Endodermal cell (in vitro differentiated cells): ENCODE measurements at regions not wholly inside any gene's neighbourhood (a gene's known extent, or its start where the extent isn't known, plus 50 kb on each side); places are given as distances from the start of the nearest gene placed in this dataset.

ENCODE experiments used
- DNase-seq: peaks from one replicate; pipeline ENCODE4 v3.0.0-alpha.2; 2017
- H3K27ac ChIP-seq: 2 replicates; pipeline ENCODE4 v1.5.1; 2013; ENCODE audit warnings: mild to moderate bottlenecking, low read depth, low read length, moderate library complexity
- H3K27me3 ChIP-seq: 2 replicates; pipeline ENCODE4 v1.6.1; 2013; ENCODE audit warnings: mild to moderate bottlenecking, low read length, moderate library complexity; ENCODE audit not compliant: insufficient read depth, control insufficient read depth, poor library complexity, severe bottlenecking
- H3K36me3 ChIP-seq: 2 replicates; pipeline ENCODE4 v1.7.0; 2013; ENCODE audit warnings: mild to moderate bottlenecking, low read length, moderate library complexity; ENCODE audit not compliant: control insufficient read depth, insufficient read depth
- H3K4me1 ChIP-seq: one replicate; pipeline ENCODE4 v1.7.0; 2013; ENCODE audit warnings: low read length; ENCODE audit not compliant: control insufficient read depth, insufficient read depth
- H3K4me3 ChIP-seq: 2 replicates; pipeline ENCODE4 v1.5.1; 2013; ENCODE audit warnings: mild to moderate bottlenecking, low read length, moderate library complexity
- H3K9ac ChIP-seq: 2 replicates; pipeline ENCODE4 v1.6.1; 2013; ENCODE audit warnings: mild to moderate bottlenecking, low read length, moderate library complexity; ENCODE audit not compliant: poor library complexity, severe bottlenecking; ENCODE audit errors: extremely low read depth
- H3K9me3 ChIP-seq: 2 replicates; pipeline ENCODE4 v1.6.1; 2013; ENCODE audit warnings: mild to moderate bottlenecking, low read length, moderate library complexity; ENCODE audit not compliant: control insufficient read depth
- H3K27ac Mint-ChIP-seq: 2 replicates; pipeline ENCODE4 v1.8.0; 2020; ENCODE audit warnings: mixed read lengths
- H3K27me3 Mint-ChIP-seq: 2 replicates; pipeline ENCODE4 v1.8.0; 2021; ENCODE audit warnings: mild to moderate bottlenecking, mixed read lengths; ENCODE audit not compliant: insufficient read depth
- H3K36me3 Mint-ChIP-seq: 2 replicates; pipeline ENCODE4 v1.8.0; 2020; ENCODE audit warnings: low read depth, mixed read lengths
- H3K4me1 Mint-ChIP-seq: 2 replicates; pipeline ENCODE4 v1.8.0; 2020; ENCODE audit warnings: mixed read lengths
- H3K4me3 Mint-ChIP-seq: 2 replicates; pipeline ENCODE4 v1.8.0; 2020; ENCODE audit warnings: mild to moderate bottlenecking, moderate library complexity, mixed read lengths
- H3K9me3 Mint-ChIP-seq: 2 replicates; pipeline ENCODE4 v1.8.0; 2020; ENCODE audit warnings: mild to moderate bottlenecking, mixed read lengths
- CTCF ChIP-seq: fragments of 200-600 bp; sonication (generic); conservative IDR thresholded peaks from 2 replicates; pipeline ENCODE4 v1.5.0; 2021; ENCODE audit warnings: antibody characterized with exemption, mild to moderate bottlenecking
- WGBS, 2 experiments: methylation state at CpG; one replicate each; pipeline versions ENCODE4 v1.1.5 to v1.1.7; 2013; ENCODE audit warnings: missing lambda C conversion rate in 2 of 2, mixed read lengths in 1 of 2; ENCODE audit not compliant: insufficient coverage in 1 of 2, insufficient read length in 1 of 2; 5-methylcytosine and 5-hydroxymethylcytosine counted together

GRCh38 chr20:39270837-39271604 lies 308.9 kb downstream of the DHX35 start:
- no peaks in the 10 kb centered on the region for H3K36me3 Mint-ChIP-seq

GRCh38 chr20:39269493-39270217 lies 307.5 kb downstream of the DHX35 start:
- H3K27ac ChIP-seq, result no peak overlapping the region
- H3K27me3 Mint-ChIP-seq, result peaks cover 20% of the 10 kb centered on the region
- DNase-seq, result no peak
- no peaks in the 10 kb centered on the region for H3K36me3 ChIP-seq
- H3K4me1 Mint-ChIP-seq, result peaks cover 11% of the 10 kb centered on the region
- no peaks in the 10 kb centered on the region for H3K9me3 ChIP-seq
- no peaks in the 10 kb centered on the region for H3K9me3 Mint-ChIP-seq
- WGBS, 2 experiments, result 80 to 88% methylated on average over 1 of the region's 1 CpG
- no peak overlapping the region for H3K27ac Mint-ChIP-seq
- H3K9ac ChIP-seq, result no peak overlapping the region
- peaks cover 12% of the 10 kb centered on the region for H3K27me3 ChIP-seq
- no peak overlapping the region for H3K4me3 Mint-ChIP-seq
- H3K4me1 ChIP-seq, result peaks cover 17% of the 10 kb centered on the region
- H3K4me3 ChIP-seq, result no peak overlapping the region
- no peak for TF ChIP-seq CTCF
- no peaks in the 10 kb centered on the region for H3K36me3 Mint-ChIP-seq

More at GRCh38 chr20:39270837-39271604, 308.9 kb downstream of the DHX35 start:
- peaks cover 26% of the 10 kb centered on the region for H3K27me3 Mint-ChIP-seq
- Histone ChIP-seq H3K27ac (no peak overlapping the region), H3K9ac (no peak overlapping the region), H3K27me3 (peaks cover 12% of the 10 kb centered on the region), H3K9me3 (peaks cover 3% of the 10 kb centered on the region), H3K4me1 (peaks cover 17% of the 10 kb centered on the region), H3K4me3 (peak overlapping the region; percentile 5), H3K36me3 (no peaks in the 10 kb centered on the region)
- no peaks in the 10 kb centered on the region for H3K9me3 Mint-ChIP-seq
- DNase-seq, result peak; percentile 68
- no peak for TF ChIP-seq CTCF
- no peak overlapping the region for H3K27ac Mint-ChIP-seq
- H3K4me1 Mint-ChIP-seq, result peaks cover 11% of the 10 kb centered on the region
- H3K4me3 Mint-ChIP-seq, result no peak overlapping the region
- 58 to 62% methylated on average over 10 of the region's 10 CpGs for WGBS, 2 experiments

GRCh38 chr20:39268981-39269461 lies 306.9 kb downstream of the DHX35 start:
- Histone ChIP-seq H3K27me3 (peaks cover 12% of the 10 kb centered on the region), H3K27ac (no peak overlapping the region), H3K9me3 (no peaks in the 10 kb centered on the region), H3K9ac (no peak overlapping the region), H3K4me1 (peaks cover 17% of the 10 kb centered on the region), H3K4me3 (no peak overlapping the region), H3K36me3 (no peaks in the 10 kb centered on the region)
- H3K27ac Mint-ChIP-seq, result no peak overlapping the region
- H3K9me3 Mint-ChIP-seq, result no peaks in the 10 kb centered on the region
- peaks cover 11% of the 10 kb centered on the region for H3K4me1 Mint-ChIP-seq
- peak; percentile 99 for TF ChIP-seq CTCF
- peak; percentile 94 for DNase-seq
- H3K27me3 Mint-ChIP-seq, result peaks cover 17% of the 10 kb centered on the region
- 22 to 33% methylated on average over 6 to 7 of the region's 7 CpGs for WGBS, 2 experiments
- H3K36me3 Mint-ChIP-seq, result no peaks in the 10 kb centered on the region
- no peak overlapping the region for H3K4me3 Mint-ChIP-seq
